Upper lobe of right lung (tissue), 1 donor: ENCODE measurements at regions not wholly inside any gene's neighbourhood (a gene's known extent, or its start where the extent isn't known, plus 50 kb on each side); places are given as distances from the start of the nearest gene placed in this dataset.

Source experiments
- ATAC-seq: fragments of 200-7000 bp; cut with Tn5 transposase; one replicate; pipeline ENCODE4 v1.9.1; 2020; ENCODE audit warnings: mild to moderate bottlenecking, moderate library complexity
- DNase-seq: peaks from one replicate; pipeline ENCODE4 v3.0.0-alpha.2; 2020
- H3K27ac ChIP-seq: fragments of 200-600 bp; one replicate; pipeline ENCODE4 v1.8.0; 2022
- H3K27me3 ChIP-seq: fragments of 200-600 bp; one replicate; pipeline ENCODE4 v1.8.0; 2022; ENCODE audit warnings: mild to moderate bottlenecking
- H3K36me3 ChIP-seq: fragments of 200-600 bp; one replicate; pipeline ENCODE4 v1.8.0; 2022
- H3K4me1 ChIP-seq: fragments of 200-600 bp; one replicate; pipeline ENCODE4 v1.8.0; 2022
- H3K4me3 ChIP-seq: fragments of 200-600 bp; one replicate; pipeline ENCODE4 v1.8.0; 2022; ENCODE audit warnings: mild to moderate bottlenecking
- H3K9me3 ChIP-seq: fragments of 200-600 bp; one replicate; pipeline ENCODE4 v1.8.0; 2022
- intact Hi-C: fragments of 100-400 bp; cut with DNase I; formaldehyde crosslinking; loops from one replicate; pipeline ENCODE4 v1.11.0; 2022
- TF ChIP-seq, protein P1 (sequence below): fragments of 200-600 bp; IDR thresholded peaks from one replicate; pipeline ENCODE4 v1.8.0; 2022; ENCODE audit warnings: antibody characterized with exemption
- donor health status: DM: no; HTN: yes; CAD: no; lungs with severe emphysema.

DNA sequence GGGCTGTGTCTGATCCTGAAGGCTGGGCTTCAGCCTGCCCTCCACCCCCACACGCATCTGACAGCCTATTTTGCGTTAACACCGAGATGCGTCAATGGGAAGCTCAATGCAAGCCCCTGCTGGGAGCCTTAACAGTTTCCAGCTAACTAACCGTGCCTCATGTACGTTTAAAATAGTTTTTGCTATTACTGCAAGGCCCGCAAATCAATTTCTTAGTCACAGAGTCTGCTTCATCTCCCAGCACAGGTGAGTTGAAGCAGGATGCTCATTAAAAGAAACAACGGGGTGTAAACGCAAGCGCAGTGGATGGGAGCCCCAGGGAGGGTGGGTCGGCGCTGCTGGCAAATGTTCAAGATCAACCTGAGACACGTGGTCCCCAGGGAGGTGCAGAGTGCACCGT is 142.8 kb upstream of the PHACTR3 start:
- no peak overlapping the region for H3K27ac ChIP-seq
- ATAC-seq: no peak
- no peak overlapping the region for H3K4me3 ChIP-seq
- no peaks in the 10 kb centered on the region for H3K9me3 ChIP-seq
- intact Hi-C loops: no loop called here
- DNase-seq: no peak
- no peaks in the 10 kb centered on the region for H3K4me1 ChIP-seq
- no peaks in the 10 kb centered on the region for H3K36me3 ChIP-seq
- TF ChIP-seq, protein P1, sequence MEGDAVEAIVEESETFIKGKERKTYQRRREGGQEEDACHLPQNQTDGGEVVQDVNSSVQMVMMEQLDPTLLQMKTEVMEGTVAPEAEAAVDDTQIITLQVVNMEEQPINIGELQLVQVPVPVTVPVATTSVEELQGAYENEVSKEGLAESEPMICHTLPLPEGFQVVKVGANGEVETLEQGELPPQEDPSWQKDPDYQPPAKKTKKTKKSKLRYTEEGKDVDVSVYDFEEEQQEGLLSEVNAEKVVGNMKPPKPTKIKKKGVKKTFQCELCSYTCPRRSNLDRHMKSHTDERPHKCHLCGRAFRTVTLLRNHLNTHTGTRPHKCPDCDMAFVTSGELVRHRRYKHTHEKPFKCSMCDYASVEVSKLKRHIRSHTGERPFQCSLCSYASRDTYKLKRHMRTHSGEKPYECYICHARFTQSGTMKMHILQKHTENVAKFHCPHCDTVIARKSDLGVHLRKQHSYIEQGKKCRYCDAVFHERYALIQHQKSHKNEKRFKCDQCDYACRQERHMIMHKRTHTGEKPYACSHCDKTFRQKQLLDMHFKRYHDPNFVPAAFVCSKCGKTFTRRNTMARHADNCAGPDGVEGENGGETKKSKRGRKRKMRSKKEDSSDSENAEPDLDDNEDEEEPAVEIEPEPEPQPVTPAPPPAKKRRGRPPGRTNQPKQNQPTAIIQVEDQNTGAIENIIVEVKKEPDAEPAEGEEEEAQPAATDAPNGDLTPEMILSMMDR: no peak
- H3K27me3 ChIP-seq: no peaks in the 10 kb centered on the region

DNA sequence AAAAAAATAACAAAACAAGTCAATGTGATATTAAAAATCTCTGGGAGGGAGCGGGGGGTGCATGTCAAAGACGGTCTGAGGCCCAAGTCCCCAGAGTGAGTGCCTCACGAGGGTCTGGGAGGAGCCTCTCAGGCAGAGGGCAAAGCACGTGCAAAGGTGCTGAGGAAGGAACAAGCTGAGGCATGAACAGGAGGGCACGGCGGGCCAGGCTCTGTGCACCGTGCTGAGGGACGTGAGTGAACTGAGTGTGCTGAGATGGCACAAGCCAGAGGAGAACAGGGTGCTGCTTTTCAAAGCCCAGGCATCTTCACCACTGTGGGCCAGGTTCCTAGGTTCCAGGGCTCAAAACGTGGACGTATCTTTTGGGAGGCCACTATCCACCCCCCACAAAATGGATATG is 142.1 kb upstream of the PHACTR3 start:
- no peak for ATAC-seq
- Histone ChIP-seq H3K36me3 (no peaks in the 10 kb centered on the region), H3K4me3 (no peak overlapping the region), H3K27ac (no peak overlapping the region), H3K9me3 (no peaks in the 10 kb centered on the region), H3K27me3 (no peaks in the 10 kb centered on the region), H3K4me1 (no peaks in the 10 kb centered on the region)
- intact Hi-C loops: no loop called here
- no peak for DNase-seq
- TF ChIP-seq, protein P1: no peak

DNA sequence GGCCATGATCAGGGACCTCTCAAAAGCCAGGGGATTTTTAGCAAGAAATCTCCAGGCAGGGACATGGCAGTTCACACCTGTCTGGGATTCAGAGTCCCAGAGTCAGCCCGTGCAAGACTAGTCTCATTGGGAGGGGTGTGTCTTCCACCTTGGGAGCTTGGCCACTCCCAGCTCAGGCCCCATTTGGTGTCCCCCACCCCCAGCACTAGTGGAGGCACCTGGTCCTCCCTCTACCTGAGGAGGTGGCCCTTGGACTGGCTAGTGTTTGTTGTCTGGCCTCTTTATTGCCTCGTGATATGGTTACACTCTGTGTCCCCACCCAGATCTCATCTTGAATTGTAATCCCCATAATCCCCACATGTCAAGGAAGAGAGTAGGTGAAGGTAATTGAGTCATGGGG is 140.8 kb upstream of the PHACTR3 start:
- DNase-seq (no peak), ATAC-seq (no peak)
- intact Hi-C loops: no loop called here
- TF ChIP-seq, protein P1: no peak
- no peak overlapping the region for H3K27ac ChIP-seq
- no peaks in the 10 kb centered on the region for H3K4me1 ChIP-seq
- no peaks in the 10 kb centered on the region for H3K9me3 ChIP-seq
- H3K36me3 ChIP-seq: no peaks in the 10 kb centered on the region
- H3K27me3 ChIP-seq: no peaks in the 10 kb centered on the region
- no peak overlapping the region for H3K4me3 ChIP-seq

DNA sequence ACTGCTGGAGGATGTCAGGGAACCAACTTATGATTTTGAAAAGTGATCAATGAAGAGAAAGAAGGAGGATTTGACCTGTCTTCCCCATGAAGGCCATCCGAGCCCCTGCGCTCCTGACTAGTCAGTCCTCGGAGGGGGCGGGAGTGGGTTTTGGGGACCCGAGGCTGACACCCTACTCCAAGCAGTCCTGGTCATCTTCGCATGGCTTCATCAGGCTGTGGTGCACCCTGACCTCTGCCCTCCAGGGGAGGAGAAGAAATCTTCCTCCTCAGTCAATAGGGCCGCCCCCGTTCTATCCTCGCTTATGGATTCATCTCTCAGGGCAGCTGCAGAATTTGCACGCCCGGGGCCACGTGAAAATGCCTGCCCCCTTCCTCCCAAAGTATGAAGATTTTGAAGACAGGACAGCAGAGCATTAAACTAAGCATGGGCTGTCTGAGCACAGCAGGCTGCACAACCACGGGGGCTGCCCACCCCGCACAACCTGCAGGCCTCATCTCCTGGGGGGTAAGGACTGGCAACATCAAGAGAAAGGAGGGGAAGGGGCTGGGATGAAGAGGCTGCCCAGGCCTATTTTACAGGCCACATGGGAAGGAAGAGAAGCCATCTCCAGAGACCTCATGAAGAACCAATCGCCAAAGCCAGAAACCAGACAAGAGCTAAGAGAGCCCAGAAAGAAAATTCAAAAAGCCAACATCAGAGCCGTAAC is 138.1 kb upstream of the PHACTR3 start:
- no peaks in the 10 kb centered on the region for H3K27me3 ChIP-seq
- H3K27ac ChIP-seq: no peak overlapping the region
- DNase-seq: no peak
- TF ChIP-seq, protein P1: no peak
- H3K4me1 ChIP-seq: no peaks in the 10 kb centered on the region
- no peak overlapping the region for H3K4me3 ChIP-seq
- H3K36me3 ChIP-seq: no peaks in the 10 kb centered on the region
- ATAC-seq: no peak
- intact Hi-C loops: no loop called here
- H3K9me3 ChIP-seq: no peaks in the 10 kb centered on the region

DNA sequence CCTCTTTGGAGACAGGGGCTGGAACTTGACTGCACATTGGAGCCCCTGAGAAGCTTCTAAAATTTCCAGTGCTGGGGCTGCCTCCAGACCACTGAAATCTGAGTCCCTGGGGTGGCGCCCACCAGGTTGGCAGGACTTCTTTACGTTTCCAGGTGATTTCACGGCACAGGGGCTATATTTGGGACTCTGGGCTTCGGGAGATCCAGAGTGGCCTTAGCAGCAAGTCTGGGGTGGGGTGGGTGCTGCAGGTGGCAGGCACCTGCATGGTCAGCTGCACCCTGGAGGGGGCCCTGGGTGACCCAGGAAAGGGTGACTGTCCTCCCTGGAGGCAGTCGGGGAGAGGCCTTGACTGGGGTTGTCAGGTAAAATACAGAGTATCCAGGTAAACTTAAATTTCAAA is 135.5 kb upstream of the PHACTR3 start:
- H3K27ac ChIP-seq: no peak overlapping the region
- TF ChIP-seq, protein P1: no peak
- ATAC-seq (no peak), DNase-seq (no peak)
- no peak overlapping the region for H3K4me3 ChIP-seq
- H3K36me3 ChIP-seq: no peaks in the 10 kb centered on the region
- no peaks in the 10 kb centered on the region for H3K9me3 ChIP-seq
- intact Hi-C loops: no loop called here
- H3K27me3 ChIP-seq: no peaks in the 10 kb centered on the region
- H3K4me1 ChIP-seq: no peaks in the 10 kb centered on the region
